GM21515 (cell line): ENCODE measurements at regions not wholly inside any gene's neighbourhood (a gene's known extent, or its start where the extent isn't known, plus 50 kb on each side); places are given as distances from the start of the nearest gene placed in this dataset.

ENCODE experiments used
- ATAC-seq: cut with Tn5 transposase; IDR thresholded peaks from one replicate; pipeline ENCODE4 v1.9.1; 2021; ENCODE audit not compliant: unreplicated experiment

GRCh38 chr4:90007494-90008167 is 113.0 kb downstream of the MMRN1 start:
- no peak for ATAC-seq

- ATAC-seq, result no peak
Measured at GRCh38 chr4:90012918-90013317, 114.3 kb upstream of the CCSER1 start.

- ATAC-seq, result no peak
Measured at GRCh38 chr4:90024519-90024918, 102.7 kb upstream of the CCSER1 start.

GRCh38 chr4:90025248-90025647 is 101.9 kb upstream of the CCSER1 start:
- ATAC-seq, result no peak

- ATAC-seq, result peak; percentile 92
Measured at GRCh38 chr4:90027565-90027964, 99.6 kb upstream of the CCSER1 start.

- no peak for ATAC-seq
Measured at GRCh38 chr4:90028460-90028859, 98.7 kb upstream of the CCSER1 start.

- ATAC-seq, result no peak
Measured at GRCh38 chr4:90030202-90030601, 97.0 kb upstream of the CCSER1 start.

- ATAC-seq, result no peak
Measured at GRCh38 chr4:90030953-90031352, 96.2 kb upstream of the CCSER1 start.

- ATAC-seq, result no peak
Measured at GRCh38 chr4:90039122-90039521, 88.1 kb upstream of the CCSER1 start.

GRCh38 chr4:90051999-90052398 is 75.2 kb upstream of the CCSER1 start:
- no peak for ATAC-seq

- ATAC-seq, result no peak
Measured at GRCh38 chr4:90057091-90057490, 70.1 kb upstream of the CCSER1 start.

- no peak for ATAC-seq
Measured at GRCh38 chr4:90060039-90060438, 67.2 kb upstream of the CCSER1 start.

GRCh38 chr4:90061881-90062280 is 65.3 kb upstream of the CCSER1 start:
- ATAC-seq, result no peak

GRCh38 chr4:90064196-90064595 is 63.0 kb upstream of the CCSER1 start:
- ATAC-seq, result no peak

GRCh38 chr4:90069151-90069550 is 58.0 kb upstream of the CCSER1 start:
- no peak for ATAC-seq

- ATAC-seq, result peak; percentile 62
Measured at GRCh38 chr4:90071289-90072235, 55.6 kb upstream of the CCSER1 start.

GRCh38 chr4:90074322-90074886 is 52.8 kb upstream of the CCSER1 start:
- no peak for ATAC-seq
